A172 (cell line): ENCODE measurements at regions not wholly inside any gene's neighbourhood (a gene's known extent, or its start where the extent isn't known, plus 50 kb on each side); places are given as distances from the start of the nearest gene placed in this dataset.

Experiments
- DNase-seq: peaks from one replicate; pipeline ENCODE4 v3.0.0-alpha.2; 2015; ENCODE audit warnings: low spot score

DNA sequence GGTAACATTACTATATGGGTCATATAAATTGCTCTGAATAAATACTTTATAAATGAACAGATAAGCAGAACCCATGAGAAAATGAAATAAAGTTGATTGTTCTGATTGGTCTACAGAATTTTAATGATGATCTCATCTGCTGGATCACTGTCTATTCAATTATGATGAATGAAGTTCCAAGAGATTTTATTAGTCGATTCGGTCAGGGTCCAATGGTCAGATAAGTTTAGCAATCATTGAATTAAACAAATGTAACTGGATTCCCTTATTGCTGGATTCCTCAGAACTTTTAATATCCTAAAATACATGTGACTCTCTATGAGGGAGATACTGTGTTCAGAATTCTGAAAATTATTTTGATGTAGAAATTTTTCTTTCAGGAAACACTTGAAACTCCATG lies 715.2 kb downstream of the EPM2A start:
- no peak for DNase-seq

DNA sequence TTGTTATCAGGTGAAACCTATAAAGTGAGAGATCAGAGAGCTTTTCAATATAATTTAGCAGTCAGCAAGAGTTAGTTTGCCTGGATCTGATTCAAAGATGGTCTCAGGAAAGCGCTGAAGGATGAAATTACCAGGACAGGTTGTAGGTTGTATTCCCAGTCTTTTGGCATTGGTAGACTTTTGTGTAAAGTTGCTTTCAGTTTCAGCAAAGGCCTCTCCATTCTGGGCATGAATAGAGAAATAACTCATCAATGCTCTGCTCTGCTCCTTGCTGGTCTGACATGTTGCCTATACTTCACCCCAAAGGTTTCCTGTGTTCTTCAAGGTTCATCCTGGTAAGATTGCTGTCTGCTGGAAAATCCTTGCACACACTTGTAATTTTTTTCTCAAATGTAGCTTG lies 714.8 kb downstream of the EPM2A start:
- no peak for DNase-seq

DNA sequence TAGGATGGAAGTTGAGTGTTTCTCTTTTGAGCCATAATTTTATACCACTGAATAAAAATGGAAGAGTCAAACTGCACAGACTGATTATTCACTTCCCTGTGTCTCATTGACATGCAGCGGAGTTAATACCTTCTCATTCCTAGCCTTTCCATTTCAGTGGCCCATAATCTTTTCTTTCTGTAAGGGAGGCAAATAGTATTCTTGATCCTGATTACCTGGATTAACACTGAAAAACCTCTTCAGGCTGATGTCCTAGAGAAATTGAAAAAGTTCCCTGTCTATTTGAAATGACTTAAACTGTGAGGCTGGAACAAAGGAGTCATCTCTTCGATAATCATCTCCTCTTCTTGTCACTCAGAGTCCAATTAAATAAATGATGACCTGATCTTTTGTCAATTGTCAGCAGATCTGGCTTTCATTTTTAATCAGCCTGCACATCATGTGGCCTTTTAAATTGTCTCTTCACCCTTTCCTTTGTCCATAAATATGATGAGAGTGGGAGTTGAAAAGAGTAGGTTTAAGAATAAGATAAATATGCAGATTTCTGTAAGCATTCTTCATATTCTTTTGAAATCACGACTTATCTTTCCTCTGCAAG lies 713.0 kb downstream of the EPM2A start:
- no peak for DNase-seq

DNA sequence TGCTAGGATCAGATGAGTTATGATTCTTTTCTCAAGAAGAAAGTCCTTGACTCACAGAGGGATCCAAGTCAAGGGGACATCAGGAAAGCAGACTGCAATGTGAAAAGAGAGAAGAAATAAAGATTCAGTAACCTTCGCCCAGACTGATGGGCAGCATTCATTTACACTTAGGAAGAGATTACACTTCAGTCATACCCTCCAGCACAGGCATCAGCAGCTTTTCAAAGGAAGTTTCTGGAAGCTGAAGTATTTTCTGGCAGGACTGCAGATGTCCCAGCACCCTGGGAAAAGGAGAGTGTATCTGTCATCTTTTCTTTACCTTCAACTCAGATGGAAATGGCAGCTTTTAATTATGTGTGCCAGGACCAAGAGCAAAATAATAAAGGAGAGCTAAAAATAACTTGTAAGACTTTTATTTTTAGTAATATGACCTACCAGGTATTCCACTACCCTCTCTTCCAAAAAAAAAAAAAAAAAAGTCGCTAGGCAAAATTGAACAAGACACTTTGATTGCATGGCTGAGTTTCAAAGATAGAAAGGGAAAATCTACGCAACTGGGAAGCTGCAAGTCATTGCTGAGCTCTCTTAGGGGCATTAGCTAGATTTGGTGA lies 712.1 kb downstream of the EPM2A start:
- no peak for DNase-seq

DNA sequence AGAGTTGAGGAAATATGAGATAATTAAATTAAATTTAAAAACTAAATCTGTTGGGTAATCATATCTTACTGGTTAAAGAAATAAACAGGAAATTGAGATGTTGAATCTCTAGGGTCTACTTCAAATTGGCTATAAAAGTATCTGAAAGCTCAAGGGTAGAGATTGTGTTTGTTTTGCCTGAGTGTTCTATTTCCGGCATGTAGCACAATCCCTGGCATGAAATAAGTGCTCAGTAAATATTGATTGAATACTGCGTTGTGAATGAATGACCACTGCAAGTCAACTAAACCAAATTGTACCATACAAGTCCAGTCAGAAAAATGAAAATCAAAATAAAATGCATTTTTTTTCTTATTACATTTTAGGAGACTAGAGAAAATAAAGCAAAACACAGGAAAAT lies 709.8 kb downstream of the EPM2A start:
- DNase-seq: no peak

DNA sequence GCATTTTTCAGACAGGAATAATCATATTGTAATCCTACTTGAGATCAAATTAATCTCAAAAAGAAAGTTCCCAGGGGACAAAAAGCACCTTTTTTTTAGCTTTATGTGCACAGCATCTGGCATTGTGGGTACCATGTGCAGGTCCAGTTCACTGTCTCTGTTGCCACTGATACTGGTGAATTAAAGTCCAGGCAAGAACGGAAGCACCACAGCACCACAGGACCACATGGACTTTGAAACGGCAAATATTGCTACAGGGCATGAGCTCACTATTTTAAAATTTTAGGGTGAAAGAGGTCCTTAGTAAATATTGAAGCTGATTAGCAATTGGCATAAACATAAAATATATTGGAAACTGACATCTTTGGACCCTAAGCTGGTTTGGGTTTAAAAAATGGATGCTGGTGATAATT lies 709.0 kb downstream of the EPM2A start:
- no peak for DNase-seq

DNA sequence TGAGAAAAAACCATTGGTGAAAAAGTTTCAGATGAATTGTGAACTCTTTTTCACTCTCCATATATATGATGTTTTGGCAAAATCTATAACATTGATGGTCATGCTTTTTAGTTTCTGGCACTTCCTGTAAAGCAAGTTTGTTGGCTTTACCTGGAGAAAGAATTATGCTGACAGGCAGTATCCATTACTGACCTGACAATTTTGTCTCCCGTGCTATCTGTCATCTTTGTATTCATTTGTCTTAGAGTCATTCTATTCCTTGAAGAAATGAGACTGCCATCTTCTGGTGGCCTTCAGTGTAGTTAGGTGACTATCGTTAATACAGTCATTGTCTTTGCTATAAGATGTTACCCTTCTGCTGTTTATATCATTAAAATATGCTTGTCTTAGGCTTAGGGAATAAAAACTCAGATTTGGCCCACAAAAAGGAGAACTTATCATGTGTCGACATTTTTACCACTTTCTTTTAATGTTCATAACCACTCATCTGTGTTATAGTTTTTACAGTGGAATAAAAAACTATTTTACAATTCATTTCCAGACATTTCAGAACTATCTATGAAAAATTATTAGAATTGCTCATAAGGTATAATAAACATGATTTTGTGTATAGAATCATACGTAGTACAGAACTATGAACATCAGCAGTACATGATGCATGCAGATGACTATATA lies 707.0 kb downstream of the EPM2A start:
- DNase-seq: peak; percentile 36

DNA sequence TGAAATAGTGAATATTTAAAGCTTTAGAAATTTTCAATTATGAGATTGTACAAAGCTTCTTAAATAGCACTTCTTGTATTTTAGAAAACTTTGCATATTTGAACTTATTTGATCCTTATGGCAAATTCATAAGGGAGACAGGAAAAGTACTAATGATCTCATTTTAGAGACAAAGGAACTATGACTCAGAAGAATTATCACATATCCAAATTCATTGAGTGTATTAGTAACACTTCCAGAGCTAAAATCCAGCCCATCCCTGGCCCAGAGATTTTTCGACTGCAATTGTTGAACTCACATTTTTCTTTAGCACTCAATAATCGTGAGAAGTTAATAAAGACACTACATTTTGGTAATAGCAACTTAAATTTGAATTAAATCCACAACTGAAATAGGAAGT lies 704.3 kb downstream of the EPM2A start:
- DNase-seq: no peak

DNA sequence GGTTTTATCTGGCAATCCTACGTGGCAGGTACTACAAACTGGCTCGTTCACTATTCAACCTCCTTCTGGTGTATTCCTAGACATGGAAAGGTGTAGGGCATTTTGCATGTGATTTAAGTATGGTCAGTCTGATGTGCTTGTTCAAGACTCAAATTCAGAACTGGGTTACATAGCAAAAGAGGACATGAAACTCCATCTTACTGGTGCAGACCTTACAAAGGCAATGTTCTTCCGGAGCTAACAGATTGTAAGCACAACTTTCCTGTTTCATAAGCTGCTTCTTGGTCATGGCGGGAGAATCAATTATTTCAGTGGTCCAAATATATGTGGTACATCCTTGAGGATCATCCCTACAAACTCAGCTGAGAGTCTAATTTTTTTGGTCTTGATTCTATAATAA lies 703.4 kb downstream of the EPM2A start:
- DNase-seq: no peak

DNA sequence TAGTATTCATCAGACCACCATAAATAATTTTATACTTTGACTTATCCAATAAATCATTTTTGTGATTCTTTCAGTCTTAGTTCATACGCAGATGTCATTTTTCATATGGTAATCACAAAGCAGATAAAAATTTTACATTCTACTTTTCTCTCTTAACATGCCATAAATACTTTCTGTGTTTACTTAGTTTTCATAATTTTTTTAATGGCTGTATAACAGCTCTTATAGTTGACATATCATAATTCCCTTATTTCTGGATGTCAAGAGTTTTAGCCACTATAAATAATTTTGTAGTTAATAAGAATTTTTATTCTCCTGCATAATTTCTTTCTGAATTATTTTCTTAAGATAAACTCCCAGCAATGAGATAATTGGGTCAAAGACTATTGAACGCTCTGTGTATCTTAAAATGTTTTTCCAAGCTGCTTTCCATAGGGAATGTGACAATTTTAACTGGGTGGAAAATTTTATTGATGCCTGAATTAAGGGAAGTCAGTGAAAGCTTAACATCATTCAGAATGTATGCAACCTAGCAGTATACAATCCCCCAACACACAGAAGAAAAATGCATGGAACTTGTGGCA lies 702.7 kb downstream of the EPM2A start:
- DNase-seq: no peak

DNA sequence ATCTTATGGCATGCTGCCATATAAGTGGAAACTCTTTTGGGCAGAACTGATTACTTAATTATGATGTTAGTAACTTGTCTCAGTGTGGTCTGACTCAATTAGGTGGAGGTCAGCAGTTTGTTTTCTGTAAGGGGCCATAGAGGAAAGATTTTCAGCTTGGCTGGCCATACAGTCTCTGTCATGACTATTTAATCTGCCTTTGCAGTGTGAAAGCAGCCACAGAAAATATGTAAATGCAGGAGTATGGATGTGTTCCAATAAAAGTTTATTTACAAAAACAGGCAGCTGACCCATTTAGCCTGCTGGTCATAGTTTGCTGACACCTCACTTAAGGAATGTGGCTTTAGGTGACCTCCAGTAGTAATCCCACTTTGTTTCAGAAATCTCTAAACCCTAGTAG lies 700.7 kb downstream of the EPM2A start:
- DNase-seq: peak; percentile 24

DNA sequence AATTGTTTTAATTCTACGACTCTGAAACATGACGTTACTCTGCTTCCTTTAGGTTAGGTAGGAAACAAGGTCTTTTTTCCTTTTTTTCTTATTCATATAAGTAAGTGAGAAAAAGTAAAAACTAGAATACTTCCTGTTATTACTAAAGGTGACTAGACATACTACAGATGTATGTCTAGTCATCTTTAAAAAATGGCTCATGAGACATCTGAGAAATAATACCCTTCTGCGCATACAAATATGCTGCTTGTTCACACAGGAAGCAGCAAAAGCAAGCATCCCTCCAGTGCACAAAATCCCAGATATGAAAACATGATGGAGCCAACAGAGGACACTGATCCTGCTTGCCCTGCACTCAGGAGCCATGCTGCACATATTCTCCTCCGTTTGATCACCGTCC lies 699.1 kb downstream of the EPM2A start:
- DNase-seq: no peak

DNA sequence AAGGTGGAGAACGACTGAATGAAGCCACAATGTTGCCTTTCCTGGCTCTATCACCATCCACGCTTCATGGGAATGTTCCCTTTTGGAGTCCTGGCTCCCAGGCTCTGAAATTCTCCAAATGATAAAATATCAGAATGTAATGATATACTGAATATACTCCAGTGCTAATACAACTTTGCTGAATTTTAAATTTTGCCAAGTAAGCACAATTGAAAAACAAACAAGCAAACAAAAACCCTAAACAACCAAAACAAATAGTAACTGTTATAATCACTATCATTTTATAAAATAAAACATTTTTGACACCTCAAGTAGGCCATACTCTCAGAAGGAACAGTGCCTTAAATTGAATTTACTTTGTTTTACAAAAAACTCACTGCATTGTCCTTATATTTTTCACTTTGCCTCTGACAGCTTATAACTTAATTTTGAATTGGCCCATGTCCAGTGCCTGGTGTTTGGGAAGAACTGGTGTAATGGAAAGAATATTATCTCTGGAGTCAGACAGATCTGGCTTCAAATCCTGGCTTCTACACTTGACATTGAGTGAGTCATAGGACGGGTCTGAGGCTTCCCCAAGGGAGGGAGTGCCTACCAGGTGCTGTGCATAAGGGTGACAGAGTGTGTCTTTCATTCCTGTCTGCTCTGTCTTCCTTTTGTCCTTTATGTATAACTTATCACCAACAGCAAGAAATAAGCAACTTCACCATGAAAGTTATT lies 698.3 kb downstream of the EPM2A start:
- DNase-seq: peak; percentile 9

DNA sequence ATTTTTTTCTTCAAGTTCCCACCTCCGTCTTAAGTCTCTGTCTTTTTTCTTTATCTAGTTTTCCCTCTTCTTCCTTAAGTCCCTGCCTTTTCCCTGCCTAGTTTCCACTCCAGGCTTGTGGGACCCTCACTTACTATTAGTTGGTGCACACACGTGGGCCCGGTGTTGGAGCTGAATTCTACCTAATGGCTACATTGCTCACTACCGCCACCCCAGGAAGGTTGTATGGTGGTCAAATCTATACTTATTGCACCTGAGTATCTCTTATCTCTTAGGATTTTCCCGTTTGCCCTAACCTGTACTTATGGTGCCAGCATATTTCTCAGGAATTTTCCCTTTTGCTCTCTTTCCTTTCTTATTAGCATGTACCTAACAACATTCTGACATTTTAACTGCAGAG lies 692.8 kb downstream of the EPM2A start:
- DNase-seq: no peak

DNA sequence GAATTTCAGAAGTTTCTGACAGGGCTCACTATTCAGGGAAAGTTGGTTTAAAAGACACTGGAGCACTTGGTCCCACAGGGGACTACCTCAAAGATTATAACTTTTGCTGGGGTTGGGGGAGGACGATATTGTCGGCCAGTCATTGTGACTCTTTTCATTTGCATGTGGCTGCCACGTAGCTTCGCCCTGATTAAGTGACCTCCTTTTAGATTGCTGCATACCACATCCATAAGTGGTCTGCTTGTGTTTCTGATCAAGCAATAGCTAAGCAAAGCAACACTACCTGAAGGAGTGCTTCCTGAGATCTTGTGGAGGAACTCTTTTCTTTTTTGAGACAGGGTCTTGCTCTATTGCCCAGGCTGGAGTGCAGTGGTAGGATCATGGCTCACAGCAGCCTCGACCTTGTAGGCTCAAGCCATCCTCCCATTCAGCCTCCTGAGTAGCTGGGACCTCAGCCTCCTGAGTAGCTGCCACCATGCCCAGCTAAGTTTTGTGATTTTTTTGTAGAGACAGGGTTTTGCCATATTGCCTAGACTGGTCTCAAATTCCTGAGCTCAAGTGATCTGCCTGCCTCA lies 691.3 kb downstream of the EPM2A start:
- no peak for DNase-seq

DNA sequence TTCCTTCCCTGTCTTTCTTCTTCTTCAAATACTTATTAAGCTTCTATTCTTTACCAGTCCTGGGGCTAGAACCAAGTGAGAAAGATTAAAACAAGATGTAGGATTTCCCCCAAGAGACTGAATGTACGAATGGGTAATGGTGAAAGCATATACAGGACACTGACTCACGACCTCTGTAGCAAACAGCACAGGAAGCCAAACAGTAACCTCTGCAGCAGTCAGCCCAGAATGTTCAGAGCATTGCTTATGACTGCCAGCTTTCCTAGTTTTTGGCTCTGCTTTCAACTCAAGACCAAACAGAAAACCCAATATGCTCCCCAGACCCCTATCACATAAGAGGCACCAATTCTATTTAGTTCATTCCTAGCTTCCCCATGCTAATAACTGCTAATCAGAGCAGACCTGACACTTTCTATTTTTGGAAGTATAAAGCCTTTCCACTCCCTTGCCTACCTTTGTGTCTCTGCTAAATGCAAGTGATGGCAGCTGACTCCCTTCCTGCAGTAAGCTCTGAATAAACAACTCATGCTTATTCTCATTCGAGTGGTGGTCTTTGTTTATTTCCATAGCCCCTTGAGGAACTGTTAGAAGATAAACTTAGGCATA lies 690.6 kb downstream of the EPM2A start:
- peak; percentile 25 for DNase-seq

DNA sequence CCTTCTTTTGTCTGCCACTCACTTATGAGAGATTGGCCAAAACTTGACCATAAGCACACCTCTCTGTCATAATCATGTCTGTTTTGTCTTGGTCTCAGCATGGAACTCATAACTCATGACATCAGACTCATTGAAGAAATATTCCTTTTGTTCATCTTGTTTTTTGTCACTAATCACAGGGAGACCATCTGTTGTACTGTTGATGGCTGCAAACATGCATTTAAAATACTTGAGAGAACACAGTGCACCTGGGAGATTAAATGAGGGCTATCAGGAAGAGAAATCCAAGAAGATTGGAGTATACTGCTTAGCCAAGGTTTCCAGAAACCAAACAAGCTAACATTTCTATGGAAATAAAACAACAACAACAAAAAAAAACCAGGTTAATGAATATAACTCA lies 689.7 kb downstream of the EPM2A start:
- no peak for DNase-seq

DNA sequence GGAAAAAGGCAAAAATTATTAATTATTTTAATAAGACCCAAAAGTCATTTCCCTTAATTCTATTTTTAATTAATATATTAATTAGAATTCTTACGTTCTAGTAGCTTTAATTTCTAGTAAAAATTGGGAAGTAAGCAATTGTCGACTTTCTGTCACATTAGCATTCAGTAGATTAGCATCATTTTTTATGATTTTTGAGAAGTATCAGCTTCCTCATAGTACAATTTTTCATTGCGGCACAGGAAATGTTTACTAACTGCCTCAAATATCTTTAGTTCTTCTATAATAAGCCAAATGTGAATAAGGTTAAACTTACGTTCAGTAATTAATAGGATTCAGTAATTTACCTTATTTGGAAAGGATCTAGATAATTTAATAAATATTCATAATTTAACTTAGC lies 687.4 kb downstream of the EPM2A start:
- DNase-seq: no peak

DNA sequence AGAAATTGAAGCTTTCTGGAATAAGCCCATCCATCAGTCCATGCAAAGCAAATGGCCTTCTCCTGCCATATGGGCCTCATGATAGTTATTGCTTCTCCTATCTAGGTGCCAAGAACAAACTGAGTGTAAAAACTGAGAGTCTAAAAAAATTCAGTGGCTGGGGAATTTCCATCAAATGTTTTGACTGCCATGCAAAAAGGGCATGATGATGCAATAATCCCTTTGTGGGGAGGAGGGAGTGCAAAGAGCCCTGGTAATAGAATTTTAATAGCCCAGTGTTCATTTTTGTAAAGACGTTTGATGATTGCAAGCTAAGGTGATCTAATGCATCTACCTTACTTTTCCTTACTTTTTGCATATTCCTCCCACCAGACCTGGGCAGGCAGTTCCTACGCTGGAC lies 683.7 kb downstream of the EPM2A start:
- no peak for DNase-seq

DNA sequence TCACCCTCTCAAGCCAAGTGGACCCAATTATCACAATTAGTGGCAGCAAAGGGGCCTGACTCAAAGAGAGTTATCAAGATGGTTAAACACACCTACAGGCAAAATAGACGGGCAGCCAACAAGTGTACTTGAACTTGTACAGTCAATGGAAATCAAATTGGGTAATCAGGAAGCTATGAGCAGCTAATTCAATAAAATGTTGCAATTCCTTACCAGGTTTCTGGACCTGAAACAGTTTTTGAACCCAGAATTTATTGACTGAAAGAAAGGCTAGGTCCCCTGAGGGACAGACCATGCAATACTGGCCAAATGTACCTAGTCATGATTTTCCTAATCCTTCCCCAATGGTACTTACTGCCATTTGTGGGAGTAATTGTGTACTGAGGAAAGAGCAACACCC lies 679.8 kb downstream of the EPM2A start:
- no peak for DNase-seq

DNA sequence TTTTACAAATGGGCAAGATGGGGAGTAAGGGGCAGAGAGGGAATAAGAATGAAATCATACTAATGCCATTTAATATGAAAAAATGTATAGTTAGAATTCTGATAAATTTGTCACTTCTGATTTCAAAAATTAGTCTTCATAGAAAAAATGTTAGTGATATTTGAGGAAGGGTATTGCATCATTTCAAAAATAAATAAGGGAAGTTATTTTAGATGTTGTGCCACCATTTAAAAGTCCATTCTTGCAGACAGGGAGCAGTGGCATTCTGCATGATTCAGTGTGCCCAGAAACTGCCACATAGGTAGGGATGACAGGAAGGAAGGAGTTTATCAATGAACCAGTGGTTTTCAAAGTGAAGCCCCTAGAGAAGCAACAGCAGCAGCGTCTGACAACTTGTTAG lies 674.6 kb downstream of the EPM2A start:
- no peak for DNase-seq

DNA sequence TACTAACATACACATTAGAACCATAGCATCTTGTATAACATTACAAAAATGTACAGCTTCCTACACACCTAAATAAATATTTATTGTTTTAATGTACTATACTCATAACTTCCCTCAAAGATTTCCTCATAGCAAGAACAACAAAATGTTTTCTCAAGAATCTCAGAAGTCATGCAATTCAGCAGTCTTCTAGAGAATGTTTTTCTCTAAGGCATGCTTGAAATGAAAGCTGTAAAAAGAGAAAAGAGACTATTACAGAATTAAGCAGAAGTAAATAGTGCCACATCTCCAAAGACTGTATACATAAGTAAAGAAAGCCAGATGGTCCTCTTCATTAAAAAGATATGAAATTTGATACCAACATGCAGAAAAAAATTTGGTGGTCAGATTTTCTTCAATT lies 672.2 kb downstream of the EPM2A start:
- no peak for DNase-seq
